ENCODE measurements at regions not wholly inside any gene's neighbourhood (a gene's known extent, or its start where the extent isn't known, plus 50 kb on each side); places are given as distances from the start of the nearest gene placed in this dataset.

- ChIA-PET CTCF (ENCODE audit: low intra/inter-chr PET ratio, low total read pairs) (no interaction called here), POLR2A (no interaction called here)
- no TSS peak for BruUV-seq (replicated peaks)
- H3K4me1 ChIP-seq (ENCODE audit: insufficient read depth, low read length), result no peaks in the 10 kb centered on the region
- no peak overlapping the region for H3K9ac ChIP-seq (ENCODE audit: insufficient read depth, low read depth, low read length)
- H3K4me3 ChIP-seq (replicated peaks in 1 of 3; ENCODE audit: insufficient read depth in 1 of 3, low read depth in 2 of 3, low read length in 3 of 3), result no peak overlapping the region
- in situ Hi-C loops (cut with HindIII; ENCODE audit: extremely low pct_ligation_motif_present, low pct_unique_long_range_greater_than_20kb) (no loop called here), intact Hi-C loops (cut with micrococcal nuclease; ENCODE audit: unreplicated experiment) (no loop called here)
- H2AFZ ChIP-seq (ENCODE audit: low read length), result no peak overlapping the region
- TF ChIP-seq RELA (CRISPR knock-in tag; IDR thresholded peaks at IDR 0.05), result no peak
- TF ChIP-seq SMC3 (IDR thresholded peaks at IDR 0.05; ENCODE audit: low read length), result no peak
- TF ChIP-seq FLYWCH1 (CRISPR knock-in tag; IDR thresholded peaks at IDR 0.05), result no peak
- TF ChIP-seq HHEX (CRISPR knock-in tag; IDR thresholded peaks at IDR 0.05), result no peak
- TF ChIP-seq TFDP1 (CRISPR knock-in tag; IDR thresholded peaks at IDR 0.05; ENCODE audit: borderline replicate concordance), result no peak
- TF ChIP-seq RAD51 (IDR thresholded peaks at IDR 0.05; ENCODE audit: borderline replicate concordance), result no peak
- TF ChIP-seq PPARG (CRISPR knock-in tag; conservative IDR thresholded peaks at IDR 0.05), result no peak
- TF ChIP-seq CHCHD3 (CRISPR knock-in tag; IDR thresholded peaks at IDR 0.05), result no peak
- TF ChIP-seq SALL1 (CRISPR knock-in tag; IDR thresholded peaks at IDR 0.05), result no peak
- no peak for TF ChIP-seq CBX2 (IDR thresholded peaks at IDR 0.05; ENCODE audit: low read depth, low read length)
- TF ChIP-seq CBX2 (CRISPR knock-in tag; IDR thresholded peaks at IDR 0.05; ENCODE audit: low read depth), result no peak
- TF ChIP-seq MIER3 (CRISPR knock-in tag; IDR thresholded peaks at IDR 0.05; ENCODE audit: borderline replicate concordance), result no peak
- TF ChIP-seq MLLT10 (CRISPR knock-in tag; IDR thresholded peaks at IDR 0.05), result no peak
- TF ChIP-seq ZNF260 (CRISPR knock-in tag; IDR thresholded peaks at IDR 0.05; ENCODE audit: borderline replicate concordance, low read depth), result no peak
- TF ChIP-seq ZNF770 (CRISPR knock-in tag; IDR thresholded peaks at IDR 0.05), result no peak
- TF ChIP-seq GFI1 (CRISPR knock-in tag; IDR thresholded peaks at IDR 0.05; ENCODE audit: borderline replicate concordance), result no peak
- no peak for TF ChIP-seq ZNF816 (CRISPR knock-in tag; IDR thresholded peaks at IDR 0.05; ENCODE audit: borderline replicate concordance)
- no peak for TF ChIP-seq HCFC1 (IDR thresholded peaks at IDR 0.05; ENCODE audit: low read depth, low read length)
- H3K9me3 ChIP-seq (ENCODE audit: low read length), result no peaks in the 10 kb centered on the region
- H3K27ac ChIP-seq (ENCODE audit: extremely low read length, insufficient read depth, low read length), result no peak overlapping the region
- H3K36me3 ChIP-seq (replicated peaks in 1 of 2; ENCODE audit: control insufficient read depth in 1 of 2, insufficient read depth in 2 of 2, low read length in 2 of 2), result no peaks in the 10 kb centered on the region
- no peaks in the 10 kb centered on the region for H4K20me1 ChIP-seq (ENCODE audit: insufficient read depth, low read length)
- FAIRE-seq (no peak), DNase-seq (ENCODE audit: low spot score) (no peak), ATAC-seq (no peak)
- WGBS (ENCODE audit: low lambda C conversion rate), result 0% methylated on average over 1 of the region's 3 CpGs
- H3K4me2 ChIP-seq (ENCODE audit: low read depth, low read length), result no peak overlapping the region
- H3K27me3 ChIP-seq (ENCODE audit: control insufficient read depth in 1 of 2, insufficient read depth in 2 of 2, low read length in 2 of 2), result no peaks in the 10 kb centered on the region
- no peaks in the 10 kb centered on the region for H3K79me2 ChIP-seq (ENCODE audit: insufficient read depth, low read length)
Measured at GRCh38 chr13:61777271-61777670, 361.6 kb upstream of the PCDH20 start.
